ENCODE measurements at regions not wholly inside any gene's neighbourhood (a gene's known extent, or its start where the extent isn't known, plus 50 kb on each side); places are given as distances from the start of the nearest gene placed in this dataset.
"Not testable (repeated sequence)": the region's sequence is repeated elsewhere in the genome, so short reads cannot be mapped to it uniquely, and the experiment has no call there.

DNA sequence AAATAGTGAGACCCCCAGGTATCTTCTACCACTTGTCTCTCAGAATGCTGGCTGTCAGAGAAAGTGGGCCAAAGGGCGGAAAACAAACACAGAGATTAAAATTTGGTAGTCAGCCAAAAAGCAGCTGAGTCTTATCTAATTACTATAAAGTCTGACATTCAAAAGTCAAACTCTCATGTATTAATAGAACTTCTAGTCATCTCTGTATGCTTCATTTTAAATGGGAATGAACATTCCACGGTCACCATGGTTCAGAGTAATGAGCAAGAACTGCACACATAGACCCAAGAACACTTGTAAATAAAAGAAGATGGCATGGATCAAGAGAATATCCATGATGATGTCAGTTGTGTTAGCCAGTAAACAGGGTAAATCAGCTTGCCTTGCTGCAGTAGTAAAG, 1267.0 kb upstream of the CHAC2 start:
- no peak overlapping the region for H3K4me3 ChIP-seq (ENCODE audit: low read depth, low read length)
- TF ChIP-seq, protein P1, sequence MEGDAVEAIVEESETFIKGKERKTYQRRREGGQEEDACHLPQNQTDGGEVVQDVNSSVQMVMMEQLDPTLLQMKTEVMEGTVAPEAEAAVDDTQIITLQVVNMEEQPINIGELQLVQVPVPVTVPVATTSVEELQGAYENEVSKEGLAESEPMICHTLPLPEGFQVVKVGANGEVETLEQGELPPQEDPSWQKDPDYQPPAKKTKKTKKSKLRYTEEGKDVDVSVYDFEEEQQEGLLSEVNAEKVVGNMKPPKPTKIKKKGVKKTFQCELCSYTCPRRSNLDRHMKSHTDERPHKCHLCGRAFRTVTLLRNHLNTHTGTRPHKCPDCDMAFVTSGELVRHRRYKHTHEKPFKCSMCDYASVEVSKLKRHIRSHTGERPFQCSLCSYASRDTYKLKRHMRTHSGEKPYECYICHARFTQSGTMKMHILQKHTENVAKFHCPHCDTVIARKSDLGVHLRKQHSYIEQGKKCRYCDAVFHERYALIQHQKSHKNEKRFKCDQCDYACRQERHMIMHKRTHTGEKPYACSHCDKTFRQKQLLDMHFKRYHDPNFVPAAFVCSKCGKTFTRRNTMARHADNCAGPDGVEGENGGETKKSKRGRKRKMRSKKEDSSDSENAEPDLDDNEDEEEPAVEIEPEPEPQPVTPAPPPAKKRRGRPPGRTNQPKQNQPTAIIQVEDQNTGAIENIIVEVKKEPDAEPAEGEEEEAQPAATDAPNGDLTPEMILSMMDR (IDR thresholded peaks at IDR 0.05; ENCODE audit: low read depth, low read length): no peak

GRCh38 chr2:52498077-52498750, 1269.4 kb upstream of the CHAC2 start:
- TF ChIP-seq, protein P1 (IDR thresholded peaks at IDR 0.05; ENCODE audit: low read depth, low read length): no peak
- no peak overlapping the region for H3K4me3 ChIP-seq (ENCODE audit: low read depth, low read length)

DNA sequence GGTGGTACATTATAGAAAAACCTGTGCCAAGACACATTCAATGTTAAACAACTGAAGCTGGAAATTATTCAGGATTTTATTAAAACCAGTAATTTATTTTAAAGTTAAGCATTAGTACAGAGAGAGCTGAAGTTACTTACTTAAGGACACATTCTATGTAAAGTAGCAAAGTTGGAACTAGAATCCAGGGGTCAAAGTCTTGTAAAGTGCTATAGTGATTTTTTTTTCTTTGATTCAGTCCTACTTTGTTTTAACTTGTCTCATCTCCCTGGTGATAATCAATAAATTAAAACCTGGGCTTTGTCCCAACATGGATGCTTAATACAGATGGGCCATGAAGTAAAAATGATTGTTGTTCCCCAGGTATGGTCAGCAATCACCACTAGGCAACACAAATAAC, 1271.8 kb upstream of the CHAC2 start:
- no peak overlapping the region for H3K4me3 ChIP-seq (ENCODE audit: low read depth, low read length)
- TF ChIP-seq, protein P1 (IDR thresholded peaks at IDR 0.05; ENCODE audit: low read depth, low read length): no peak

DNA sequence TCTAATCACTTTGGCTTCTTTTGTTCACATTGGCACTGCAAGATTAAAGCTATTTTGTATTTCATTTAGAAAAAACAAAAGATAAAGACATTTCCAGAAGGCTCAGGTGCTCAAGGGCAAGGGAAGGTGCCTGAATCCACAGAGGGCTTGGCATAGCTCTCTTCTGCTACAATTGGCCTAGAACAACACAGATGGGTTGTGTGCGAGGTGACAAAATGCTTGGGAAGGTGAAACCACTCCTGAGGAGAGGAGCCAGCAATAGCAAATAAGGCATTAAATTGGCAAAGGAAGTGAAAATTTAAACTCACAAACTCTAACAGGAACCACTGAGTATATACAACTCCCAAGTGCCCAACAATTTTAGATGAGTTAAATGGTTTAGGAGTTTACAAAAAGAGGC, 1290.4 kb upstream of the CHAC2 start:
- TF ChIP-seq, protein P1 (IDR thresholded peaks at IDR 0.05; ENCODE audit: low read depth, low read length): no peak
- H3K4me3 ChIP-seq (ENCODE audit: low read depth, low read length): no peak overlapping the region

DNA sequence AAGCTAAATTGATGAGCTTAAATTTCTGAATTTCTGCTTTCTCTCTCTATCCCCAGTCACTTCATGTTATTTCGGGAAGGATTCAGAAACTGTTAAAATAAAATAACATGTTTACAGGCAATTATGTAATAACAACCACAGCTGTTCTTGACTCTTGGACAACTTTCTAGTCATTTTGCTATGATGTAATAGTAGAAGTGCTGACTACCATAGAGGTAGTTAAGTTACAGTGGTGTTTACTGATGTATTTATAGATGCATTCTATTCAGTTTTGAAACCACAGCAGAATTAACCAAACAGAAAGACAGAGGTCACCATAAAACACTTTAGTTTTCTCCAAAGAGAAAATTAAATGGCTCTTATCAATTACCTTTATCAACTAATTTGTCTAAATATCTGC, 1292.0 kb upstream of the CHAC2 start:
- H3K4me3 ChIP-seq (ENCODE audit: low read depth, low read length): no peak overlapping the region
- TF ChIP-seq, protein P1 (IDR thresholded peaks at IDR 0.05; ENCODE audit: low read depth, low read length): no peak

DNA sequence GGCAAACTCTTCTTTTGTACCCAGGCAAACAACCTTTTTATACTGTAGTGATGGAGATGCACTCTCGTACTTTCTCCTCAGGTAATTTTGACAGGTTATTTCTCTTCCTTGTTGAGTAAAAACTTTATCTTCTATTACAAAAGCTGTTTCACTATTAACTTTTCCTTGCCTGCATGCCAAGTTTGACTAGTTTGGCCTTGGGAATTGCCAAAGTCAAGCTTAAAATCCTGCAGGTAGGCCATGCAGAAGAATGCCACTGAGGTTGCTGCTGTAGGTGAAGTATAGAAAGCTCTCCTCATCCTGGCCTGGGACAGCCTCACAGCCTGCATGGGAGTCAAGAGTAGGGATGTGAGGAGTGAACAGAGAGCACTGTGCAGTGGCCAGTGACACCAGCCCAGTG, 1293.5 kb upstream of the CHAC2 start:
- TF ChIP-seq, protein P1 (IDR thresholded peaks at IDR 0.05; ENCODE audit: low read depth, low read length): no peak
- H3K4me3 ChIP-seq (ENCODE audit: low read depth, low read length): no peak overlapping the region

DNA sequence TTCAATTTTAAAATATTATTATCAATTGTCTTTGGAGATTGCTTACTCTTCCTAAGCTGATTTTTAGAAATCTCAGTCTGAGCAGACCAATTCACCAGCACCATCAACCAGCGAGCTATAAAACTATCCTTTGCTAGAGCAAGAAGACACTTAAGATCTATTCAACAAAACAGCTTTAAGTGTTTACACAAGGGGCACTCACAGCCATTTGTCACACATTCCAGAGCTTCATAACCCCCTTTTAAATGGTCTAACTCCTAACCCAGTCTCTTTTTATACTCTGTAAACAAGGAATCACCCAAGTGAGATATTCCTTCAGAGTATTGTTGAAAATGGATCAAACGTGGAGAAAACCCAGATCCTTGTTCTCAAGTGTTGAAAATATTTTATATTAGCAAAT, 1294.1 kb upstream of the CHAC2 start:
- no peak overlapping the region for H3K4me3 ChIP-seq (ENCODE audit: low read depth, low read length)
- TF ChIP-seq, protein P1 (IDR thresholded peaks at IDR 0.05; ENCODE audit: low read depth, low read length): no peak

GRCh38 chr2:52470457-52470856, 1297.1 kb upstream of the CHAC2 start:
- not testable (repeated sequence) for H3K4me3 ChIP-seq (ENCODE audit: low read depth, low read length)
